Kidney glomerular epithelial cell (primary cell): ENCODE measurements at regions not wholly inside any gene's neighbourhood (a gene's known extent, or its start where the extent isn't known, plus 50 kb on each side); places are given as distances from the start of the nearest gene placed in this dataset.
"Not testable (repeated sequence)": the region's sequence is repeated elsewhere in the genome, so short reads cannot be mapped to it uniquely, and the experiment has no call there.

ENCODE experiments used
- DNase-seq: peaks from one replicate; lab custom pipeline; 2025; lab: John Stamatoyannopoulos, UW

- DNase-seq: no peak
Measured at GRCh38 chr1:47661040-47661439, 223.2 kb downstream of the FOXD2 start.

DNA sequence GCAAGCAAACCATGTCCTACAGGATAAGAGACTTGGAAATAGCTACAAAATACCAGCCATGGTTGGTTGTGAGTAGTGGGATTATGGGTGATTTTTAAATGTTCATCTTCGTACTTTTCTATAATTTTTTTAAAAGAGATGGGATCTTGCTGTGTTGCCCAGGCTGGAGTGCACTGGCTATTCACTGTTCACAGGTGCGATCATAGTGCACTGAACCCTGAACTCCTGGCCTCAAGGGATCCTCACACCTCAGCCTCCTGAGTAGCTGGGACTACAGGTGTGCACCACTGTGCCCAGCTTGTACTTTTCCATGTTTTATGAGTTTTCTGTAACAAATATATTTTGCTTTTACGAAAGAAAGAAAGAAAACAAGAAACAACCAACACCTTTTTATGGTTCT, 224.2 kb downstream of the FOXD2 start:
- DNase-seq: no peak

DNA sequence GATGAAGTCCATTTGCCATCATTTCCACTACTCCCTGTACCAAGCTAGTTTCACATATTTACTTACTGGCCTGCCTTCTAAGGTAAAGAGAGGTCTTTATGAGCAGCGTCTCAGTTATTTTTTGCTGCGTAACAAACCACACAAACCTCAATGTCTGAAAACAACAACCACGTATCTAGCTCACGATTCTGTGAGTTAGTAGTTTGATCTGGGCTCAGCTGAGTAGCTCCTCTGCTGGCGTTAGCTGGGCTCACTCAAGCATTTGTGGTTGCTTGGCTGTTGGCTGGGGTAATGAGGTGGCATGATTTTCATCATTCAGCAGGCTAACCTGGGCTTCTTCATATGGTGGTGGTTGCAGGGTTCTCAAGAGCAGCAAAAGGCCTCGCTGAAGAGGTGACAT, 225.4 kb downstream of the FOXD2 start:
- no peak for DNase-seq

- DNase-seq: no peak
Measured at GRCh38 chr1:47664356-47664755, 226.5 kb downstream of the FOXD2 start.

DNA sequence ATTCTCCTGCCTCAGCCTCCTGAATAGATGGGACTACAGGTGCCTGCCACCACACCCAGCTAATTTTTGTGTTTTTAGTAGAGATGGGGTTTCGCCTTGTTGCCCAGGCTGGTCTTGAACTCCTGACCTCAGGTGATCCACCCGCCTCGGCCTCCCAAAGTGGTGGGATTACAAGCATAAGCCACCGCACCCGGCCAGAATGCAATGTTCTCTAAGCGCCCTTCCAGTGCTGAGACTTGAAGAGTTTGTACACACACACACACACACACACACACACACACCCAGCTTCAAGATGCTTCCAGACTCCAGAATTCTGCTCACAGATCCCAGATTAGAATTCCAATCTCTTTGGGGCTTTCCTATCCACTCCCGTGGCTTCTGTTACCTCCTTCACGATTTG, 227.1 kb downstream of the FOXD2 start:
- not testable (repeated sequence) for DNase-seq

- no peak for DNase-seq
Measured at GRCh38 chr1:47669081-47669585, 231.3 kb downstream of the FOXD2 start.

- DNase-seq: no peak
Measured at GRCh38 chr1:47672622-47673021, 234.8 kb downstream of the FOXD2 start.

DNA sequence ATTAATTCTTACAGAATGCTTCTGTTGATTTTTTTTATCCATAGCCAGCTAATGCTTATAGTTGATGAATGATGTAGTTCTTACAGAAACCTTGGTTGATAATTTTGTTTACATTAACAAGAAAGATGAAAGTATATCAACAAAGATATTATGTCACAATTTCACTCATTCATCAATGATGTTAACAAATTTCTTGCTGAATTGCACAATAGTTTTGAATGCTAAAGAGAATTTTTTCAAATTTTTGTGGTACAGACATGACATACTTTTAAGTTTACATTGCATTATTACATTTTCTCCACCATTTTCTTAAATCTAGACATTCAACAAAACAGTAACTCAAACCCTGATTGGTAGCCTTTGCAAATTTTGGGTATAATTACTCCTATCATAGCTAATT, 236.3 kb downstream of the FOXD2 start:
- DNase-seq: no peak

DNA sequence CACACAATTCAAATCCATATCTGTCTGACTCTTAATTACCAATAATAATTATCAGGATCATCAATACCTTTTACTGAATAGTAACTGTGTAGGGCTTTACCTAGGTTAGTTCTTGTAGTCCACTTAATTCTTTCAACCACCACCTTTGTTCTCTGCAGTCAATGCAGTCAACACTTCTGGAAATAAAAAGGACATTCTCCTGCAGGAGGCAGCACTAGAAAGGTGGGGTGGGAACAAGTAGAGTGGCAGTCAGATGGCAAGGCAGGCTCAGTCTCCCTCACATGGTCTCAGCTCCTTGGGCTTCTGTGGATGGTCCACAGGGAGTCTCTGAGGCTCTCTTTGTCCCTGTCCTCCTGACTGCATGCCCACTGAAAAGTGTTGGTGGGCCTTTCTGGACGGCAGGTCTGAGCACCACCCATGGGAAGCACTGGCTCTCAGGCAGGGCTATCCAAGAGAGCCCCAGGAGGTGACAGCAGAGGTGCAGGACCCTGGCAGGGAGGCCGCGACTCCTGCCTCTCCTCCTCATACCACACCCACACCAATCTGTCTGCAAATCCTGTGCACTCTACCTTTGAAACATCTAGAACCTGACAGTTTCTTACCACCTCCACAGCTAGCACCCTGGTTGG, 237.3 kb downstream of the FOXD2 start:
- no peak for DNase-seq

DNA sequence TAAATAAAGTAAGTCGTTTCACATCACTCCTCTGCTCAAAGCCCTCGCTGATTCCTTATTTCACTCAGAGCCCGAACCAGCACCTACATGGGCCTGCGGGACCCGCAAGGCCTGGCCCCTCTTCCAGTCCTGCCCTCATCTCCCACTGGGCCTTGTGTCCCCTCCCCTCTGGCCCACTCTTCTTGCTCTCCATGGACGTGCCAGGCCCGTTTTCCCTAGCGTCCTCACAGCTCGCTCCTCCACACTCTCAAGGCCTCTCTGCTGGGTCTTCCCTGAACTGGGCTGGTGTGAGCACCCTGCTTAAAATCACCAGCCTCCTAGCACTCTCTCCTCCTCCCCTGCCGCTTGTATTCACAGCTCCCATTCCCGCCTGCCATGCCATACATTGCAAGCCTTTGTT, 237.9 kb downstream of the FOXD2 start:
- no peak for DNase-seq

DNA sequence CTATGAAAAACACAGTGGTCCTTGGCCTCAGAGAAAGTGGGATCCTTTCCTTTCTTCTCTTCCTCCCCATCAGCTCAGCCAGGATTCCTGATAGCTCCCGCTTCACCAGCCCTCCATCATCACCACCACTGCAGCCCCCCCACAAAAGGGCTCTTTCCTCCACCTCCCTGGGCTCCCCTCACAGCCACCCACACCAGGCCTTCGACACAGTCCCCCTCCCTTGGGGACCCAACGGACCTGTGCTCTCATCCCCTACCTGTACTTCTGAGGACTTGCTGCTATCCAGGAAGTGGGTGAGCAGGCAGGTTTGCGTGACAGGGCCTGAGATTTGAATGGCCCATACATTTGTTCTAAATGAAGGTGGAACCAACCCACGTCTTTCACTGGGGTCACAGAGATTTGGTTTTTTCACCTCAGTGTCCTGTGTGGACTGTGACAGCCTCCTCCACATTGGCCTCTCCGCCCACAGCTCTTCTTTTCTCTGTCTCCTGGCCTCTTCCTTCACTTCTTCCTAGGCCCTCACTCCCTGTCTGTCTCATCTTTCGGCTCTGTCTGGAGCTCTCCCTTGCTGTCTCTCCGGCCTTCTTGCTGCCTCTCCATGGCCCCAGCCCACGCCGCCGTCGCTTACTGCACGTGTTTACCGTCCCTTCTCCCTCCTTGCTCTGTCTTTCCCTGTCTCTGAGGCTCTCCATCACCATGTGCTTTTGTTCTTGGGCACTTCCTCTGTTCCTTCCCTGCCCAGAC, 238.6 kb downstream of the FOXD2 start:
- no peak for DNase-seq

DNA sequence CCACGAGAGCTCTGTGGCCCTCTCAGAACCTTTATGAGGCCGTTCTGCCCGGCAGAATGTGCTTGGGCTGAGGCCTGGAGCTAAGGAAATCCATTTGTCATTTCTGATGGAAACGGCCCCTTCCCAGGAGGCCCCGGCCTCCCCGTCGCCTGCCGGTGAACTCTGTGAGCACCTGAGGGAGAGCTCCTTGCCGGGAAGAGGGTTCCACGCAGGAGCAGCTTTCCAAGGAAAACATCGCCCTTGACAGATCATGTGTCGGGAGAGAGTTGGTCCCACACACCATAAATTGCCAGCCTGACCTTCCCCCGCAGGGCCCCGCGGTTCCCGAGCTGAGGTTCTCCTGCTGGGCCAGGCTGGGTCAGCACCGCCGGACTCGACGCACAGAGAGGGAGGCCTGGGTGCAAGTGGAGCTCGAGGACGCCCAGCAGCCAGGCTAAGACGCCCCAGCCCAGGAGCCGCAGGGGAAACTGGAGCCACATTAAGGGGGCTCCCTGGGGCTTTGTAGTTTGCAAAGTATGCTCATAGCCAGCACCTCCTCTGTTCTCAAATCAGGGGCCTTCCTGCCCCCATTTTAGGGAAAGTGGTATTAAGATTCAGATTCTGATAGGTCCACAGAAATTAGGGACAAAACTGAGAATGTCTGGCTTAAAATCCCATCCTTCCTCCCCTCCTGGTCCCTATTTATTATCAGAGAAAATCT, 239.5 kb downstream of the FOXD2 start:
- peak; percentile 13 for DNase-seq

- DNase-seq: no peak
Measured at GRCh38 chr1:47678464-47678980, 240.7 kb downstream of the FOXD2 start.

GRCh38 chr1:47679301-47679791, 241.5 kb downstream of the FOXD2 start:
- peak; percentile 6 for DNase-seq

DNA sequence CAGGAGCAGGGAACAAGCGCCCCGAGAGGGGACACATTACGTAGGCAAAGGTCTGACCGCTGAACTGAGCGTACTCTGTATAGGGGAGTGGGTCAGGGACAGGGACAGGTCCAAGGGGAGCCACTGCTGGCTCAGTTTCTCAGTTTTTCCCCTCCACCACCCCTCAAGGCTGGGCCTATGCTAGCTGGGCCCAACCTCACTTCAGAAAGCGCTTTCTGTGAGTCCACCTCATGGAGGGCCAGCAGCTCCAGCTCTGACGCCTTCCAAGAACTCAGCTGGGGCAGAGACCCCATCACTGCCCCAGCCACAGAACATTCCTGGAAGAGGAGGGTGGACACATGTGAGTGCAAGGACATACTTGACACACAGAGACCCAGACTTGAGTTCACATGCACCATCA, 242.0 kb downstream of the FOXD2 start:
- DNase-seq: no peak

DNA sequence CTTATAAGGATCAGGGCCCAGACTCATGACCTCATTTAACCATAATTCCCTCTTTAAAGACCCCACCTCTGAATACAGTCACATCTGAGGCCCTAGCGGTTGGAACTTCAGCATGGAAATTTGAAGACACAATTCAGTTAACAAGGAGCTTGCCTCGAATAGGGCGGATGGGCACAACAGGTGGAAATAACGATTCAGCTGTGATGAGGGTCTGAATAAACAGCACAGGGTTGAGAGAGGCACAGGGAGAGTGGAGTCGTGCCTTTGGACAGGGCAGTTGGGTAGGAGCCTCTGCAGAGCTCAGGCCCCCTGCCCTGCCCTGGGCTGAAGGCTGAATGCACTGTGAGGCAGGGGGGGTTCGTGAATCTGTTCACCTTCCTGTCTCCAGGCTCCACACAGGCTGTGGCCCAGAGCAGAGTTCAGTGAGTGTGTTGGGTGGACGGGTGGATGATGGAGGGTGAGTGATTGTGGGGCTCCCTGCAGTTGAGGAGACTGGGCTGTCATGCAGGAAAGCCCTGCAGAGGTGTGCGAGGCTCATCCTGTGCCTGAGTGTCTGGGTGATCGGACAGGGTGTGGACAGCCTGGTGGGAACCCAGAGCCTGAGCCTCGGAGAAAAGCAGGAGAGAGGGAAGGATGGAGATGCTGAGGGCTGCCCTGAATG, 243.1 kb downstream of the FOXD2 start:
- no peak for DNase-seq

DNA sequence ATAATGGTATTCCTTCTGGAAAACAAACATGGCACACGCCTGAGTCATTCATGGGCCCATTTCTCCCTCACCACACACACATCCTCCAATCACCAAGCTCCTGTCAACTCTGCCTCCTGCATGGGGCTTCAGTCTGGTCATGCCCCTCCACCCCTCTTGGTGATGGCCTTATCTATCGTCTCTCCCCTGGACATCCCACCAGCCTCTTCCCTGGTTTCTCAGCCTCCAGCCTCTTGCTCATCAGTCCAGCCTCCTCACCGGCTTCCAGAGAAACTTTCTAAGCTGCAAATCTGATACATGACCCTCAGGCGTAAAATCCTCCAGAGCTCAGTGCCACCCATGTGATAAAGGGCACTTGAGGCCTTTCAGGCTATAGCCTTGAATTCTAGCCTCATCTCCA, 243.9 kb downstream of the FOXD2 start:
- no peak for DNase-seq

DNA sequence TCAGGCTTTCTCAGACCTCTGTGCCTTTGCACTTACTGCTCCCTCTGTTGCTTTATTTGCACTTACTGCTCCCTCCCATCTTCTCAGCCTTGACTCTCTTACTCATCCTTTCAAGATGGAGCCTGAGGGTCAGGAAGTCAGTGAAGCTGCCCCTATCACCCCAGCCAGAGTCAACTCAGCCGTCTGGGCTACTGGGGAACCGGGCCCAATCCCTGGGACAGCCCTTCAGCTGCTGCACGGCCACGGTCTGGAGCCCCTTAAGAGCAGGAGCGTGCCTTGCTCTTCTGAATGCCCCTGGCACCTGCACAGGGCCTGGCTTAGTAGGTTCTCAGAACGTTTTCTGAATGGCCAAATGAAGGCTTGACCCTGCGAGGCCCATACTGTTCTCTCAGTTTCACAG, 244.4 kb downstream of the FOXD2 start:
- DNase-seq: no peak

- DNase-seq: no peak
Measured at GRCh38 chr1:47682786-47683350, 245.0 kb downstream of the FOXD2 start.

DNA sequence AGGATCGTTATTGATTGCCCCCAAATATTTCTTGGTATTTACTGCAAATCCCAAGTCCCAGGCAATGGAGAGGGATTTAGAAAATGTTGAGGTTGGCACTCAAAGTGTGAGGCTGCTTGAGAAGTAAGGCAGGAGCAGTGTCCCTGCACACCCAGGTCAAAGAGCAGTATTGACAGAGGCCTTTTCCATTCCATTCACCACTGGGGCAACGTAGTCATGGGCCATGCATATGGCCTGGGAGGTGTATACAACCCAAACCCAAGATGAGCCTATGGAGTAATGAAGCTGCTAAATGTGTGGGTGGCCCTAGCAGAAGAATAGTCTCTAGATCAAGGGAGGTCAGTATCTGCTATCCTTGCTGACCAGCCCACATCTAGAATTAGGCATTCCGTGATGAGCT, 245.6 kb downstream of the FOXD2 start:
- DNase-seq: no peak

- no peak for DNase-seq
Measured at GRCh38 chr1:47684518-47684917, 246.7 kb downstream of the FOXD2 start.
